HG03280 (cell line): ENCODE measurements at regions not wholly inside any gene's neighbourhood (a gene's known extent, or its start where the extent isn't known, plus 50 kb on each side); places are given as distances from the start of the nearest gene placed in this dataset.

ENCODE experiments used
- ATAC-seq: cut with Tn5 transposase; IDR thresholded peaks from one replicate; pipeline ENCODE4 v1.9.1; 2021; ENCODE audit warnings: mild to moderate bottlenecking, moderate library complexity; ENCODE audit not compliant: unreplicated experiment

- no peak for ATAC-seq
Measured at GRCh38 chr7:32428546-32428945, 61.6 kb downstream of the LSM5 start.

- no peak for ATAC-seq
Measured at GRCh38 chr7:32427769-32428291, 62.4 kb downstream of the LSM5 start.

DNA sequence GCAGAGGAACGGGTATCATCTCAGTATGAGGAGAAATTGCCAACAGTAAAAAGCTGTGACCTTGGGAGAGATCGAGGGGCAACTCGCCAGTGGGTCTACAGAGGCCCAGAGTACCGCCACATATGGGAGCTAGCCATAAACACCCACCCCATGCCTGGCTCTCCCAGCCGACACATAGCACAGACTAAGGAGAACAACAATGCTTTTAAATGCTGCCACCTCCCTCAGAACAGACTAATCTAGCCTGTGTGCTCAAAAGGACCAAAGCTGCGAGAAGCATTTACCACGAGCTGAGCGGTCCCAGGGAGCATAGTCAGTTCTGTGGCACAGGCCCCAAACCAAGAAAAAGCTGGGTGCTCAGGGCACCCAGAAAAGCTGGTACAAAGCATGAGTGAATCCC lies 73.3 kb downstream of the LSM5 start:
- ATAC-seq, result no peak

- ATAC-seq, result no peak
Measured at GRCh38 chr7:32415936-32416335, 74.2 kb downstream of the LSM5 start.

DNA sequence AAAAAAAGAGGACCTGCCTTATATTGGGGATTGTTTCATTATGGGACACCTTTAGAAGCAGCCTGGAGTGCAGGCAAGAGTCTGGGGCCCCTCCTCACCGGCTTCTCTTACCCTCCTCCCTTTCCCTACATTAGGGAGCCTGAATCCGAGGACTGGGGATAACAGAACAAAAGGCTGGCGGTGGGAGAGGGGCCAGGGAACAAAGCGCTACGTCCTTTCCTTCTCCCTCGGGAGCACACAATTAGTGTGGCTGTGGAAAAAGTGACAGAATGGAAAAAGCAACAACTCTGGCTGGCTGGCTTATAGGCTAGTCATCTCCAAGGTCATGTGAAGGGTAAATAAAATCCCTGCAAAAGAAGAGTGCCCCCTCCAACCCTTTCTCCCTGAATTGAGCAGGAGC lies 74.7 kb downstream of the LSM5 start:
- no peak for ATAC-seq

DNA sequence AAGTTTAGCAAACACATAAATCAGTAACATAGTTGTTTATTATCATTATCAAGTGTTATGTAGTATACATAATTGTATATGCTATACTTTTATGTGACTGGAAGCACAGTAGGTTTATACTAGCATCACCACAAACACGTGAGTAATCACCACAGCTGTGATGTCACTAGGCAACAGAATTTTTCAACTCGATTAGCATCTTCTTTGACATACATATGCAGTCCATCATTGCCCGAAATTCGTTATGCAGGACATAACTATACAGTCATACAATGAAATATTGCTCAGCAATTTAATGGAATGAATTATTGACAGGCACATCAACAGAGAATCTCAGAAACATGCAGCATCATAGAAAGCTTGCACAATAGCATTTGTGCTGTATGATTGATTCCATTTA lies 77.7 kb downstream of the LSM5 start:
- no peak for ATAC-seq

GRCh38 chr7:32410545-32410944 lies 79.6 kb downstream of the LSM5 start:
- ATAC-seq, result no peak

- no peak for ATAC-seq
Measured at GRCh38 chr7:32406386-32406785, 83.8 kb downstream of the LSM5 start.

DNA sequence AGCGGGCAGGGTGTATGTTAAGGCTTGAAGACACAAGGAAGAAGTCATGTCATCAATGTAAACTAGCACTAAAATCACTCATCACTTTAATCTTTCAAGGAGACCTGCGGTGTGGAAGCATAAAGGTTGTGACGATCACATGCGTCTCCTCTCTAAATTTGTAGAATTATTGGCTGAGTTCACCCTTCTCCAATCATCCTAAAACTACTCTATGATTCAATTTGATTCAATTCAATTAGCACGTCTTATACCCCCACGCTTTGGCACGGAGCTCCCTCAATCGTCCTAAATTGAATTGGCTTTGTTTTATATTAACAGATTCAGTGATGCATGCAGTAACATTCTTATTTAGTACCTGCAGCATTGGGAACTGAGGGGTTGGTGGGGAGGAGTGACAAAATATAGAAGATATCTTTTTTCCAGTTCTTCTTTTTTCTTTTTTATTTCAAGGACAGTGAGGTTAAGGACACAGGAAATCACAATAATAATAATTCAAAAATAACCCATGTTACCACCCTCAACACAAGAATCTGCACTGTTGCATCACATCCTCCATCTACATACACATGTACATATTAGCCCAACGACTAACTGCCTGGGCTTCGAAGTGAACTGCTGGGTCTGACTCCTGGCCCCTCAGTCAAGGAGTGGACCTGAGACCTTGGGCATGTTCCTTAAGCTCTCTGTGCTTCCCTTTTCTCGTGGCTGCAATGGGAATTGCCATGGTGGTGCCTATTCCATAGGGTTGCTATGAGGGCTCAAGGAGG lies 86.5 kb downstream of the LSM5 start:
- ATAC-seq, result no peak

GRCh38 chr7:32400676-32401075 lies 89.5 kb downstream of the LSM5 start:
- no peak for ATAC-seq

DNA sequence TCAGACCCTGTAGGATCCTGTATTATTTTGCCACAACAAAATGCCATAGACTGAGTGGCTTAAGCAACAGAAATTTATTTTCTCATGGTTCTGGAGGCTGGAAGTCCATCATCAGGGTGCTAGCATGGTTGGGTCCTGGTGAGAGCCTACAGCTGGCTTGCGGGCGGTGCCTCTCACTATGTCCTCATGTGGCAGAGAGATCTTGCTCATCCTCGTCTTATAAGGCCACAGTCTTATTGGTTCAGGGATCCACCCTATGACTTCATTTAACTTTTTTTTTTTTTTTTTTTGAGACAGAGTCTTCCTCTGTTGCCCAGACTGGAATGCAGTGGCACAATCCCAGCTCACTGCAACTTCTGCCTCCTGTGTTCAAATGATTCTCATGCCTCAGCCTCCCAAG lies 90.9 kb downstream of the LSM5 start:
- no peak for ATAC-seq

GRCh38 chr7:32395168-32395567 lies 95.0 kb downstream of the LSM5 start:
- ATAC-seq, result no peak

DNA sequence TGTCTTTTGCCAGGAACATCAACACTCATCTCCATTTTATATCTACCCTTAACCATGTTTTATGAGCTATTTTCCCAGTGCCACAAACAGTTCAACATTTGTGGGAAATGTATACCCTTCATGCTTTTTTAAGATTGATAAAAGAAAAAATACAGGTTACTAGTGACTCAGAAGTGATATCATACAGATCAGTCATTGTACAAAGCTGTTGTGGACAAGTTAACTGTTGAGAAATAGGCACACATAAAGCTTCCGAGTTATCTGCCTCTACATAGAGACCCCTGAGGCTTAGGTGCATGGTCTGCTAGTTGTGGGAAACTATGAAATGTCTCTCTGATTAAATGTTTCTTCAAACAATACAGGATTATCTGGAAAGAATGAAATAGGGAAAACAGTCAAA lies 96.3 kb downstream of the LSM5 start:
- no peak for ATAC-seq

- ATAC-seq, result no peak
Measured at GRCh38 chr7:32390210-32390609, 100.0 kb downstream of the LSM5 start.

DNA sequence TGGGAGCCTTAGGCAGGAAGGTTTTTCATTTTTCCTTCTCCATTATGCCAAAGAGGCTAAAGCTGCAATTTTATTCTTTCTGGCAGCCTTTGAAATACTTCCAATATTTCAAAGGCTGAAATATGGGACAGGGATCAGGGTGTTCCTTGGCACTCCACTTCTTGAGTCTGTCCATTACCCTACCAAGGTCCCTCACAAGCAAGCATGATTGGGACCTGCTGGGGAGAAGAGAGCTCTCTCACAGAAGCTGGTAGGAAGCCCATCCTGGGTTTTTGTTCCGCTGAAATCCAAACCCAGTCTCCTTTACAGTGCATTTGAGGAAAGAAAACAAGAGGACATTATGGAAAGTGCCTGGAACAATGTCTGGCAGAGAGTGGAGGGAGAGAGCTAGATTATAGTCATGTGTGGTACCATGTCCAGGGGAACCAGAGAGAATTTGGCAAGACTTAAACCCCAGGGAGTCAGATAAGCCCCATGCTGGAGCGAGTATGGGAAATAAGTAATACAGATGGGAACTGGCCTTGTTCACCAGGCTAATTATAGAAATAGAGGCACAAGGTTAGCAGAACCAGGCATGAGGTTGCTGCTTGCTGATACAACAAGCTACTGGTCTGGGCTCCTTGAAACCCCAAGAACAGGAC lies 104.7 kb downstream of the LSM5 start:
- no peak for ATAC-seq

DNA sequence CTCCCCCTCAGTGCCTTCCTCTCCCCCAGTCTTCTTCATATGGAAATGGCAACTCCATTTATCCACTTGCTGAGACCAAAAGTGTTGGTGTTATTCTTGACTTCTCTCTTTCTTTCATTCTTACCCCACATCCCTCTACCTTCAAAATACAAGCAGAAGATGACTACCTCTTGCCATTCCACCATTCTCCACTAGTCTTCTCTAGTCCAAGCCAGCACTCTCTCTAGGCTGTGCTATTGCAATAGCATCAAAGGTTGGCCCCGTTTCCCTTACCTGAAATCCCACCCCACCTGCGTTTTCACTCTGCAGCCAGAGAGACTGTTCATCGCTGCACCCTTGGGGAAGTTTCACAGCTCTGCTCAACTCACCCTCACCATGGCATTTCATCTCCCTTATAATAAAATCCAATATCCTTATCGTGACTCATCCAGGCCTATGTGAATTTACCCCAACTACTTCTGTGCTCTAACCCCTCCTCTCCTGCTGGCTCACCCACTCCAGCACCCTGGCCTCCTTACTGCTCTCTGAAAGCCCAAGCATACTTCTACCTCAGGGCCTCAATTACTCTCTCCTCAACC lies 109.1 kb downstream of the LSM5 start:
- no peak for ATAC-seq

DNA sequence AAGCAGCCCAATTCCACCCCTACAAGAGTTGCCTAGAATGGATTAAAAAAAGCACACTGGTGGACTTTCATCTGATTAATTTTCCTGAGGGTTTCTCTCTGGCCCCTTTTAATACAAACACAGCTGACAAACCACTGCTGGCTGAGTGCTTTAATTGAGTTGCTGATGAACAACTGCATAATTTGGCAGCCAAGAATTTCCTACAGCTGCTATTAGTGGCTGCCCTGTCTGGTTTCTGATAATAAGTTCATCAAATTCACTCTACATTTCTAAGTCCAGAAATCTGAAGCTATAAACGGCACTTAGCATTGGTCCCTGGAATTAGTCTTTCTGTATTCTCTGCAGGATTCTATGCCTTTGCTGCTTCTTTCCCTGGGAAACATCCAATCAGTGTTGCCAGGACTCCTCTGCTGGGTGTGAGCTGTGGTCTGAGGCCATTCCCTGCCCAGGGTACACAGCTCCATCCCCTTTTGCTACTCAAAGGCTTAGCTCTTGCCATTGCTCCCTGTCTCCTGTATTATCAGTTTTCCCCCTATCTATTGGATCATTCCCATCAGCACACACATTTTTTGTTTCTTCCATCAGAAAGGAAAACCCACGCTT lies 110.6 kb downstream of the LSM5 start:
- no peak for ATAC-seq

DNA sequence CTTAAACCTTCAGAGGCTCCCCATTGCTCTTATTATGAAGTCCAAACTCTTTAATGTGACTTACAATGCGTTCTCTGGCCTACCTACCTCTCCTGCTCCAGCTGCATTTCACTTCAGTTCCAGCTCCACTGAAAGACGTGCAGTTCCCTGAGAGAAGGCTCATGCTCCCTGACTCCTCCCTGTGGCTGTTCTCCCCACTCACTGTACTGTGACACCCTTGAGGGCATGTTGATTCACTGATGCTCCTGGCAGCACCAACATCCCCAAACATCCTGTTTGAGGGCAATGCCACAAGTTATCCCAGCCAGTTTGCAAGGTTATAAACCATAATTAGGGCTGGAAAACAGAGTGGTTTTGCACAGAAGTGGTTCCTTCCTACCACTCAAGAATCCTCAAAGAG lies 111.2 kb downstream of the LSM5 start:
- ATAC-seq, result no peak

DNA sequence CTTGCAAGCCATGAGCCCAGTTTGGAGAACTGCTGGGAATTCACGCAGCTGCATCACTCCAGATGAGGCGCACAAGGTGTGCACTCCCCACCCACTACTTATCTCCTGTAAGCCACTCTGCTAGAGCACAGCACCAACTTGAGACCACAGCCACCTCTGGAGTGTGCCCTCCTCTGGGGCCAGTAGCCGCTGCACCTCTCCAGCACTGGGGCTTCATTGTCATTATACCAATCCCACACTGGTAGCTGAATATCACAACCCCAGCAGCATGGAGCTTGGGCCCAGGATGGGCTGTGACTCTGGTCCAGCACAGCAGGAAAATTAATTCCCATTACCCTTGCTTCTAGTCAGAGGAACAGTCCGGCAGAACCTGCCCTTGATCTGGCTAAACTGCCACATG lies 125.6 kb downstream of the LSM5 start:
- no peak for ATAC-seq

DNA sequence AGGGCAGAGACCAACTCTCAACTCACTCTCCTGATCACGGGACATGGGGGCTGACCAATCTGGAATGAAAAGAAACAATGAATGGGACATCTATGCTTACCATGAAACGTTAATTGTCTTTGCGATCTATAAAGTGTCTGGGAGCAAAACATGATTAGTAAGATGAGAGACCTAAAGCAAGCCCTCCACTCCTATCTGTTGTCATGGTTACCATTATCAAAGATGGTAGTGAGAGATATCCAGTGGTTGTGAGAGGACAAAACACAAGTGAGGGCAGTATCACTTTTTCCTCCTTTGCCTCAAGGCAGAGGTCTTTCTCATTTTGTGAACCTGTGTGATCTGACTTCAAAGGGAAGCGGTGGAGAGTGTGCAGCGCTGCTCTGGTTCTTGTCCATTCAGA lies 130.1 kb downstream of the LSM5 start:
- no peak for ATAC-seq

- no peak for ATAC-seq
Measured at GRCh38 chr7:32357535-32358277, 132.5 kb downstream of the LSM5 start.
